ENCODE measurements at regions not wholly inside any gene's neighbourhood (a gene's known extent, or its start where the extent isn't known, plus 50 kb on each side); places are given as distances from the start of the nearest gene placed in this dataset.

DNA sequence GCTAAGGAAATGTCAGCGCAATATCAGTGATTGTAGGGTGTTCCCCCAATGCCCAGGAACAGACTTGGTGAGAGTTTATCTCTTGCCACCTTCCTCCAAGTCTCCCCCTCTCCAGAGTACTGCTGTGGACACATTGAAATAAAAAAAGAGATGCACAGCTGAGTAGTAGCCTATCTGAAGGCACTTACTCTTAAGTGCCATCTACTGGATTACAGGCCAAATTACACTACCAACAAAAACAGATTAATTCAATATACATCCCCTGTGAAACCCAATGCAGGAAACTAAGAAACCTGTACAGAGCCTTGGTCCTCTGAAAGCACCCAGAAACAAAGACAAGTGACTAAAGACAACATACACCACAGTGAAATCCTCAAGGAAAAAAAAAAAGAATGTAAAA is 460.3 kb downstream of the ZIC3 start:
- no peak overlapping the region for H3K9ac ChIP-seq (ENCODE audit: low read length)
- no peak for ATAC-seq (ENCODE audit: low read depth)
- H3K4me3 ChIP-seq (ENCODE audit: control extremely low read depth in 1 of 5, extremely low read depth in 1 of 5, insufficient read depth in 1 of 5, low read depth in 2 of 5, low read length in 4 of 5), result no peak overlapping the region
- no peaks in the 10 kb centered on the region for H3K4me1 Mint-ChIP-seq
- no peak overlapping the region for H3K27ac Mint-ChIP-seq
- DNase-seq, result no peak
- no peaks in the 10 kb centered on the region for H3K9me3 Mint-ChIP-seq (ENCODE audit: insufficient read depth)
- H2AFZ ChIP-seq (ENCODE audit: insufficient read depth, low read depth, low read length, poor library complexity, severe bottlenecking), result no peak overlapping the region
- H3K4me1 ChIP-seq (ENCODE audit: control insufficient read depth in 2 of 2, insufficient read depth in 2 of 2, low read length in 2 of 2), result no peaks in the 10 kb centered on the region
- H3K79me2 ChIP-seq (ENCODE audit: control insufficient read depth, insufficient read depth, low read length), result no peaks in the 10 kb centered on the region
- H3K27me3 ChIP-seq (replicated peaks in 1 of 4; ENCODE audit: control extremely low read depth in 1 of 4, control insufficient read depth in 3 of 4, insufficient read depth in 4 of 4, low read length in 3 of 4), result no peaks in the 10 kb centered on the region
- H4K20me1 ChIP-seq (ENCODE audit: control insufficient read depth, insufficient read depth, low read length, poor library complexity, severe bottlenecking), result no peaks in the 10 kb centered on the region
- H3K27ac ChIP-seq (ENCODE audit: low read length in 2 of 2), result no peak overlapping the region
- no peaks in the 10 kb centered on the region for H3K36me3 ChIP-seq (replicated peaks in 1 of 2; ENCODE audit: control extremely low read depth in 1 of 2, control insufficient read depth in 1 of 2, extremely low read depth in 1 of 2, insufficient read depth in 2 of 2, low read length in 1 of 2)
- intact Hi-C loops (cut with micrococcal nuclease), result no loop called here
- no peak overlapping the region for H3K4me3 Mint-ChIP-seq
- TF ChIP-seq CTCF (IDR thresholded peaks at IDR 0.05), result no peak
- TF ChIP-seq EZH2 (IDR thresholded peaks at IDR 0.05; ENCODE audit: borderline replicate concordance, insufficient read depth, low read depth, low read length, poor library complexity, severe bottlenecking), result no peak
- POLR2A ChIA-PET, result no interaction called here
- no CpG with 5 or more reads among the region's 1 CpG for WGBS (ENCODE audit: insufficient coverage)
- H3K27me3 Mint-ChIP-seq, result no peaks in the 10 kb centered on the region
- CTCF ChIA-PET, result no interaction called here
- no peaks in the 10 kb centered on the region for H3K9me3 ChIP-seq (ENCODE audit: control extremely low read depth in 1 of 3, control insufficient read depth in 2 of 3, insufficient read depth in 1 of 3, low read length in 2 of 3)
- no peak overlapping the region for H3K4me2 ChIP-seq (replicated peaks; ENCODE audit: low read depth, low read length, poor library complexity, severe bottlenecking)

DNA sequence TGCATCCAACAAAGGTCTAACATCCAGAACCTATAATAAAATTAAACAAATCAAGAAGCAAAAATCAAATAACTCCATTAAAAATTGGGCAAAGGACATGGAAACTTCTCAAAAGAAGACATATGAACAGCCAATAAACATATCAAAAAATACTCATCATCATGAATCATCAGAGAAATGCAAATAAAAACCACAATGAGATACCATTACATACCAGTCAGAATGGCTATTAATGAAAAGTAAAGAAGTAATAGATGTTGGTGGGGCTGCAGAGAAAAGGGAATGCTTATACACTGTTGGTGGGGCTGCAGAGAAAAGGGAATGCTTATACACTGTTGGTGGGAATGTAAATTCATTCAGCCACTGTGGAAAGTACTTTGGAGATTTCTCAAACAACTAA is 465.8 kb downstream of the ZIC3 start:
- Mint-ChIP-seq H3K9me3 (ENCODE audit: insufficient read depth) (no peaks in the 10 kb centered on the region), H3K4me1 (no peaks in the 10 kb centered on the region), H3K27ac (no peak overlapping the region), H3K4me3 (no peak overlapping the region), H3K27me3 (no peaks in the 10 kb centered on the region)
- H3K79me2 ChIP-seq (ENCODE audit: control insufficient read depth, insufficient read depth, low read length), result no peaks in the 10 kb centered on the region
- POLR2A ChIA-PET, result no interaction called here
- H3K27me3 ChIP-seq (replicated peaks in 1 of 4; ENCODE audit: control extremely low read depth in 1 of 4, control insufficient read depth in 3 of 4, insufficient read depth in 4 of 4, low read length in 3 of 4), result no peaks in the 10 kb centered on the region
- H3K27ac ChIP-seq (ENCODE audit: low read length in 2 of 2), result no peak overlapping the region
- DNase-seq (no peak), ATAC-seq (ENCODE audit: low read depth) (no peak)
- CTCF ChIA-PET, result no interaction called here
- H3K9me3 ChIP-seq (ENCODE audit: control extremely low read depth in 1 of 3, control insufficient read depth in 2 of 3, insufficient read depth in 1 of 3, low read length in 2 of 3), result no peaks in the 10 kb centered on the region
- no peaks in the 10 kb centered on the region for H3K4me1 ChIP-seq (ENCODE audit: control insufficient read depth in 2 of 2, insufficient read depth in 2 of 2, low read length in 2 of 2)
- no peak overlapping the region for H3K4me2 ChIP-seq (replicated peaks; ENCODE audit: low read depth, low read length, poor library complexity, severe bottlenecking)
- no peaks in the 10 kb centered on the region for H4K20me1 ChIP-seq (ENCODE audit: control insufficient read depth, insufficient read depth, low read length, poor library complexity, severe bottlenecking)
- TF ChIP-seq EZH2 (IDR thresholded peaks at IDR 0.05; ENCODE audit: borderline replicate concordance, insufficient read depth, low read depth, low read length, poor library complexity, severe bottlenecking) (no peak), CTCF (IDR thresholded peaks at IDR 0.05) (no peak)
- intact Hi-C loops (cut with micrococcal nuclease), result no loop called here
- no peak overlapping the region for H3K9ac ChIP-seq (ENCODE audit: low read length)
- H3K36me3 ChIP-seq (replicated peaks in 1 of 2; ENCODE audit: control extremely low read depth in 1 of 2, control insufficient read depth in 1 of 2, extremely low read depth in 1 of 2, insufficient read depth in 2 of 2, low read length in 1 of 2), result no peaks in the 10 kb centered on the region
- H2AFZ ChIP-seq (ENCODE audit: insufficient read depth, low read depth, low read length, poor library complexity, severe bottlenecking), result no peak overlapping the region
- H3K4me3 ChIP-seq (ENCODE audit: control extremely low read depth in 1 of 5, extremely low read depth in 1 of 5, insufficient read depth in 1 of 5, low read depth in 2 of 5, low read length in 4 of 5), result no peak overlapping the region
